ENCODE measurements at regions not wholly inside any gene's neighbourhood (a gene's known extent, or its start where the extent isn't known, plus 50 kb on each side); places are given as distances from the start of the nearest gene placed in this dataset.

DNA sequence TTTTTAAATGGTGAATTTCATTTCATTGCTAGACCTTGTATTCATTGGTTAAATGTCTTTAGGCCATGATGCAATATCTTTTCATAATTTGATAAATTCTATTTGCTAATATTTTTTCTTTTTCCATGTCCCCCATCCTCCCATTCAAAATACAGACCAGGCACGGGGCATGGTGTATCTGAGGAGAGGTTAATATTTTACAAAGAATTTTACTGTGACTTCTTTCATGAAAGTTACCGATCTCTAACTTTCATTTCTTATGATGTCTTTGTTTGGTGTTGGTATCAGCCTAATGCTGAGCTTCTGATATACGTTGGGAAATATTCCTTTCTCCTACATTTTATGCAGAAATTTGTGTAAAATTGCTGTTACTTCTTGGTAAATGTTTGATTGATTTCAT lies 216.7 kb upstream of the IGFBP3 start:
- TF ChIP-seq, protein P1, sequence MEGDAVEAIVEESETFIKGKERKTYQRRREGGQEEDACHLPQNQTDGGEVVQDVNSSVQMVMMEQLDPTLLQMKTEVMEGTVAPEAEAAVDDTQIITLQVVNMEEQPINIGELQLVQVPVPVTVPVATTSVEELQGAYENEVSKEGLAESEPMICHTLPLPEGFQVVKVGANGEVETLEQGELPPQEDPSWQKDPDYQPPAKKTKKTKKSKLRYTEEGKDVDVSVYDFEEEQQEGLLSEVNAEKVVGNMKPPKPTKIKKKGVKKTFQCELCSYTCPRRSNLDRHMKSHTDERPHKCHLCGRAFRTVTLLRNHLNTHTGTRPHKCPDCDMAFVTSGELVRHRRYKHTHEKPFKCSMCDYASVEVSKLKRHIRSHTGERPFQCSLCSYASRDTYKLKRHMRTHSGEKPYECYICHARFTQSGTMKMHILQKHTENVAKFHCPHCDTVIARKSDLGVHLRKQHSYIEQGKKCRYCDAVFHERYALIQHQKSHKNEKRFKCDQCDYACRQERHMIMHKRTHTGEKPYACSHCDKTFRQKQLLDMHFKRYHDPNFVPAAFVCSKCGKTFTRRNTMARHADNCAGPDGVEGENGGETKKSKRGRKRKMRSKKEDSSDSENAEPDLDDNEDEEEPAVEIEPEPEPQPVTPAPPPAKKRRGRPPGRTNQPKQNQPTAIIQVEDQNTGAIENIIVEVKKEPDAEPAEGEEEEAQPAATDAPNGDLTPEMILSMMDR (IDR thresholded peaks at IDR 0.05), result no peak
- no peak for TF ChIP-seq EZH2 (IDR thresholded peaks at IDR 0.05)
